HepG2 (cell line): ENCODE measurements at regions not wholly inside any gene's neighbourhood (a gene's known extent, or its start where the extent isn't known, plus 50 kb on each side); places are given as distances from the start of the nearest gene placed in this dataset.
A peak's percentile ranks its signal among the peaks of the same experiment; 100 is the strongest.

Experiments used
- ATRX ChIP-seq: sonication (generic); formaldehyde crosslinking; IDR thresholded peaks from 2 replicates; pipeline ENCODE4 v1.4.0; 2020; ENCODE audit warnings: missing genetic modification reagents, borderline replicate concordance
- CEBPB ChIP-seq: IDR thresholded peaks from 2 replicates; pipeline ENCODE4 v1.6.1; 2011; ENCODE audit warnings: low read depth, low read length, improper control_type of control experiment, borderline replicate concordance
- EZH2 ChIP-seq: conservative IDR thresholded peaks from 2 replicates; pipeline ENCODE4 v1.6.1; 2012; ENCODE audit warnings: mild to moderate bottlenecking, low read depth, low read length, moderate library complexity
- JUND ChIP-seq: sonication (generic); formaldehyde crosslinking; IDR thresholded peaks from 2 replicates; pipeline ENCODE4 v1.8.0; 2022; ENCODE audit warnings: mild to moderate bottlenecking, missing genetic modification reagents
- SOX5 ChIP-seq: IDR thresholded peaks from 2 replicates; pipeline ENCODE4 v1.6.1; 2016; ENCODE audit warnings: borderline replicate concordance
- ZNF501 ChIP-seq: sonication (generic); formaldehyde crosslinking; IDR thresholded peaks from 2 replicates; pipeline ENCODE4 v1.5.1; 2020; ENCODE audit warnings: mild to moderate bottlenecking, moderate library complexity, missing genetic modification reagents
- ZNF589 ChIP-seq: sonication (generic); formaldehyde crosslinking; conservative IDR thresholded peaks from 2 replicates; pipeline ENCODE4 v1.8.0; 2022; ENCODE audit warnings: mild to moderate bottlenecking, moderate library complexity, missing genetic modification reagents
- TF ChIP-seq, protein P1 (sequence below): sonication (generic); formaldehyde crosslinking; IDR thresholded peaks from 2 replicates; pipeline ENCODE4 v1.8.0; 2022; ENCODE audit warnings: missing genetic modification reagents, low read depth, mild to moderate bottlenecking, borderline replicate concordance
- TF ChIP-seq, protein P2 (sequence below): sonication (generic); formaldehyde crosslinking; IDR thresholded peaks from 2 replicates; pipeline ENCODE4 v1.5.0; 2020; ENCODE audit warnings: mild to moderate bottlenecking, missing genetic modification reagents, moderate library complexity
- TF ChIP-seq, protein P3 (sequence below): sonication (generic); formaldehyde crosslinking; IDR thresholded peaks from 2 replicates; pipeline ENCODE4 v1.8.1; 2022; ENCODE audit warnings: mild to moderate bottlenecking, missing genetic modification reagents
- TF ChIP-seq, protein P4 (sequence below): IDR thresholded peaks from 2 replicates; pipeline ENCODE4 v1.6.1; 2012; ENCODE audit warnings: low read length, improper control_type of control experiment
- TF ChIP-seq, protein P5 (sequence below): sonication (generic); formaldehyde crosslinking; IDR thresholded peaks from 2 replicates; pipeline ENCODE4 v1.5.0; 2020; ENCODE audit warnings: missing genetic modification reagents, mild to moderate bottlenecking, borderline replicate concordance
- TF ChIP-seq, protein P6 (sequence below): sonication (generic); formaldehyde crosslinking; IDR thresholded peaks from 2 replicates; pipeline ENCODE4 v1.5.0; 2020; ENCODE audit warnings: mild to moderate bottlenecking, missing genetic modification reagents, borderline replicate concordance

DNA sequence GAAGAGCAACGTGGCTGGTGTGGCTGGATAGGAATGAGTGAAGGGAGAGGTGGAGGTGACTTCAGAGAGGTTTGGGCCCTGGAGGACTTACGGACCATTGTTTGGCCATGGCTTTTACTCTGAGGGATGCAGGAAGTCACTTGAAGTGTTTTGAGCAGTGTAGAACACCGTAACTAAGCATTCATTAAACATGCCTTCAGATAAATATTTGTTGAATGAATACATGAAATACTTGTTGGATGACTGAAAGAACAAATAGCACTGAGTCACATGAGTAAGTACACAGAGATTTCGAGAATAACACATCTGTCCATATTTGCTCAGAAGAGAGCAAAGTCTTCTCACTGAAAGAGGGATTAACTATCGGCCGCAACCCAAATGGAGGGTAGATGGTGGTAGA lies 182.7 kb upstream of the SNX19 start:
- no peak for TF ChIP-seq ATRX (CRISPR knock-in tag)
- TF ChIP-seq EZH2, result no peak
- TF ChIP-seq, protein P1, sequence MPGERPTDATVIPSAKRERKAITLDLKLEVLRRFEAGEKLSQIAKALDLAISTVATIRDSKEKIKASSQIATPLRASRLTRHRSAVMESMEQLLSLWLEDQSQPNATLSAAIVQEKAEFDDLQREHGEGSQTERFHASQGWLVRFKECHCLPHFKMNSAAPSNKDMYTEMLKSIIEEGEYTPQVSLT (CRISPR knock-in tag), result no peak
- TF ChIP-seq, protein P2, sequence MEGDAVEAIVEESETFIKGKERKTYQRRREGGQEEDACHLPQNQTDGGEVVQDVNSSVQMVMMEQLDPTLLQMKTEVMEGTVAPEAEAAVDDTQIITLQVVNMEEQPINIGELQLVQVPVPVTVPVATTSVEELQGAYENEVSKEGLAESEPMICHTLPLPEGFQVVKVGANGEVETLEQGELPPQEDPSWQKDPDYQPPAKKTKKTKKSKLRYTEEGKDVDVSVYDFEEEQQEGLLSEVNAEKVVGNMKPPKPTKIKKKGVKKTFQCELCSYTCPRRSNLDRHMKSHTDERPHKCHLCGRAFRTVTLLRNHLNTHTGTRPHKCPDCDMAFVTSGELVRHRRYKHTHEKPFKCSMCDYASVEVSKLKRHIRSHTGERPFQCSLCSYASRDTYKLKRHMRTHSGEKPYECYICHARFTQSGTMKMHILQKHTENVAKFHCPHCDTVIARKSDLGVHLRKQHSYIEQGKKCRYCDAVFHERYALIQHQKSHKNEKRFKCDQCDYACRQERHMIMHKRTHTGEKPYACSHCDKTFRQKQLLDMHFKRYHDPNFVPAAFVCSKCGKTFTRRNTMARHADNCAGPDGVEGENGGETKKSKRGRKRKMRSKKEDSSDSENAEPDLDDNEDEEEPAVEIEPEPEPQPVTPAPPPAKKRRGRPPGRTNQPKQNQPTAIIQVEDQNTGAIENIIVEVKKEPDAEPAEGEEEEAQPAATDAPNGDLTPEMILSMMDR (CRISPR knock-in tag), result no peak
- no peak for TF ChIP-seq JUND (CRISPR knock-in tag)
- TF ChIP-seq, protein P3, sequence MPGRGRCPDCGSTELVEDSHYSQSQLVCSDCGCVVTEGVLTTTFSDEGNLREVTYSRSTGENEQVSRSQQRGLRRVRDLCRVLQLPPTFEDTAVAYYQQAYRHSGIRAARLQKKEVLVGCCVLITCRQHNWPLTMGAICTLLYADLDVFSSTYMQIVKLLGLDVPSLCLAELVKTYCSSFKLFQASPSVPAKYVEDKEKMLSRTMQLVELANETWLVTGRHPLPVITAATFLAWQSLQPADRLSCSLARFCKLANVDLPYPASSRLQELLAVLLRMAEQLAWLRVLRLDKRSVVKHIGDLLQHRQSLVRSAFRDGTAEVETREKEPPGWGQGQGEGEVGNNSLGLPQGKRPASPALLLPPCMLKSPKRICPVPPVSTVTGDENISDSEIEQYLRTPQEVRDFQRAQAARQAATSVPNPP, result no peak
- TF ChIP-seq, protein P4, sequence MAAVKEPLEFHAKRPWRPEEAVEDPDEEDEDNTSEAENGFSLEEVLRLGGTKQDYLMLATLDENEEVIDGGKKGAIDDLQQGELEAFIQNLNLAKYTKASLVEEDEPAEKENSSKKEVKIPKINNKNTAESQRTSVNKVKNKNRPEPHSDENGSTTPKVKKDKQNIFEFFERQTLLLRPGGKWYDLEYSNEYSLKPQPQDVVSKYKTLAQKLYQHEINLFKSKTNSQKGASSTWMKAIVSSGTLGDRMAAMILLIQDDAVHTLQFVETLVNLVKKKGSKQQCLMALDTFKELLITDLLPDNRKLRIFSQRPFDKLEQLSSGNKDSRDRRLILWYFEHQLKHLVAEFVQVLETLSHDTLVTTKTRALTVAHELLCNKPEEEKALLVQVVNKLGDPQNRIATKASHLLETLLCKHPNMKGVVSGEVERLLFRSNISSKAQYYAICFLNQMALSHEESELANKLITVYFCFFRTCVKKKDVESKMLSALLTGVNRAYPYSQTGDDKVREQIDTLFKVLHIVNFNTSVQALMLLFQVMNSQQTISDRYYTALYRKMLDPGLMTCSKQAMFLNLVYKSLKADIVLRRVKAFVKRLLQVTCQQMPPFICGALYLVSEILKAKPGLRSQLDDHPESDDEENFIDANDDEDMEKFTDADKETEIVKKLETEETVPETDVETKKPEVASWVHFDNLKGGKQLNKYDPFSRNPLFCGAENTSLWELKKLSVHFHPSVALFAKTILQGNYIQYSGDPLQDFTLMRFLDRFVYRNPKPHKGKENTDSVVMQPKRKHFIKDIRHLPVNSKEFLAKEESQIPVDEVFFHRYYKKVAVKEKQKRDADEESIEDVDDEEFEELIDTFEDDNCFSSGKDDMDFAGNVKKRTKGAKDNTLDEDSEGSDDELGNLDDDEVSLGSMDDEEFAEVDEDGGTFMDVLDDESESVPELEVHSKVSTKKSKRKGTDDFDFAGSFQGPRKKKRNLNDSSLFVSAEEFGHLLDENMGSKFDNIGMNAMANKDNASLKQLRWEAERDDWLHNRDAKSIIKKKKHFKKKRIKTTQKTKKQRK, result no peak
- TF ChIP-seq, protein P5, sequence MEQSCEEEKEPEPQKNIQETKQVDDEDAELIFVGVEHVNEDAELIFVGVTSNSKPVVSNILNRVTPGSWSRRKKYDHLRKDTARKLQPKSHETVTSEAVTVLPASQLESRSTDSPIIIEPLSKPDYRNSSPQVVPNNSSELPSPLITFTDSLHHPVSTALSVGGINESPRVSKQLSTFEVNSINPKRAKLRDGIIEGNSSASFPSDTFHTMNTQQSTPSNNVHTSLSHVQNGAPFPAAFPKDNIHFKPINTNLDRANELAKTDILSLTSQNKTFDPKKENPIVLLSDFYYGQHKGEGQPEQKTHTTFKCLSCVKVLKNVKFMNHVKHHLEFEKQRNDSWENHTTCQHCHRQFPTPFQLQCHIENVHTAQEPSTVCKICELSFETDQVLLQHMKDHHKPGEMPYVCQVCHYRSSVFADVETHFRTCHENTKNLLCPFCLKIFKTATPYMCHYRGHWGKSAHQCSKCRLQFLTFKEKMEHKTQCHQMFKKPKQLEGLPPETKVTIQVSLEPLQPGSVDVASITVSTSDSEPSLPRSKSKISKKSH (CRISPR knock-in tag), result no peak
- TF ChIP-seq CEBPB, result no peak
- no peak for TF ChIP-seq ZNF501 (CRISPR knock-in tag)
- peak; percentile 63; the same call in 1 of the 2 replicates for TF ChIP-seq SOX5 (CRISPR knock-in tag)
- TF ChIP-seq, protein P6, sequence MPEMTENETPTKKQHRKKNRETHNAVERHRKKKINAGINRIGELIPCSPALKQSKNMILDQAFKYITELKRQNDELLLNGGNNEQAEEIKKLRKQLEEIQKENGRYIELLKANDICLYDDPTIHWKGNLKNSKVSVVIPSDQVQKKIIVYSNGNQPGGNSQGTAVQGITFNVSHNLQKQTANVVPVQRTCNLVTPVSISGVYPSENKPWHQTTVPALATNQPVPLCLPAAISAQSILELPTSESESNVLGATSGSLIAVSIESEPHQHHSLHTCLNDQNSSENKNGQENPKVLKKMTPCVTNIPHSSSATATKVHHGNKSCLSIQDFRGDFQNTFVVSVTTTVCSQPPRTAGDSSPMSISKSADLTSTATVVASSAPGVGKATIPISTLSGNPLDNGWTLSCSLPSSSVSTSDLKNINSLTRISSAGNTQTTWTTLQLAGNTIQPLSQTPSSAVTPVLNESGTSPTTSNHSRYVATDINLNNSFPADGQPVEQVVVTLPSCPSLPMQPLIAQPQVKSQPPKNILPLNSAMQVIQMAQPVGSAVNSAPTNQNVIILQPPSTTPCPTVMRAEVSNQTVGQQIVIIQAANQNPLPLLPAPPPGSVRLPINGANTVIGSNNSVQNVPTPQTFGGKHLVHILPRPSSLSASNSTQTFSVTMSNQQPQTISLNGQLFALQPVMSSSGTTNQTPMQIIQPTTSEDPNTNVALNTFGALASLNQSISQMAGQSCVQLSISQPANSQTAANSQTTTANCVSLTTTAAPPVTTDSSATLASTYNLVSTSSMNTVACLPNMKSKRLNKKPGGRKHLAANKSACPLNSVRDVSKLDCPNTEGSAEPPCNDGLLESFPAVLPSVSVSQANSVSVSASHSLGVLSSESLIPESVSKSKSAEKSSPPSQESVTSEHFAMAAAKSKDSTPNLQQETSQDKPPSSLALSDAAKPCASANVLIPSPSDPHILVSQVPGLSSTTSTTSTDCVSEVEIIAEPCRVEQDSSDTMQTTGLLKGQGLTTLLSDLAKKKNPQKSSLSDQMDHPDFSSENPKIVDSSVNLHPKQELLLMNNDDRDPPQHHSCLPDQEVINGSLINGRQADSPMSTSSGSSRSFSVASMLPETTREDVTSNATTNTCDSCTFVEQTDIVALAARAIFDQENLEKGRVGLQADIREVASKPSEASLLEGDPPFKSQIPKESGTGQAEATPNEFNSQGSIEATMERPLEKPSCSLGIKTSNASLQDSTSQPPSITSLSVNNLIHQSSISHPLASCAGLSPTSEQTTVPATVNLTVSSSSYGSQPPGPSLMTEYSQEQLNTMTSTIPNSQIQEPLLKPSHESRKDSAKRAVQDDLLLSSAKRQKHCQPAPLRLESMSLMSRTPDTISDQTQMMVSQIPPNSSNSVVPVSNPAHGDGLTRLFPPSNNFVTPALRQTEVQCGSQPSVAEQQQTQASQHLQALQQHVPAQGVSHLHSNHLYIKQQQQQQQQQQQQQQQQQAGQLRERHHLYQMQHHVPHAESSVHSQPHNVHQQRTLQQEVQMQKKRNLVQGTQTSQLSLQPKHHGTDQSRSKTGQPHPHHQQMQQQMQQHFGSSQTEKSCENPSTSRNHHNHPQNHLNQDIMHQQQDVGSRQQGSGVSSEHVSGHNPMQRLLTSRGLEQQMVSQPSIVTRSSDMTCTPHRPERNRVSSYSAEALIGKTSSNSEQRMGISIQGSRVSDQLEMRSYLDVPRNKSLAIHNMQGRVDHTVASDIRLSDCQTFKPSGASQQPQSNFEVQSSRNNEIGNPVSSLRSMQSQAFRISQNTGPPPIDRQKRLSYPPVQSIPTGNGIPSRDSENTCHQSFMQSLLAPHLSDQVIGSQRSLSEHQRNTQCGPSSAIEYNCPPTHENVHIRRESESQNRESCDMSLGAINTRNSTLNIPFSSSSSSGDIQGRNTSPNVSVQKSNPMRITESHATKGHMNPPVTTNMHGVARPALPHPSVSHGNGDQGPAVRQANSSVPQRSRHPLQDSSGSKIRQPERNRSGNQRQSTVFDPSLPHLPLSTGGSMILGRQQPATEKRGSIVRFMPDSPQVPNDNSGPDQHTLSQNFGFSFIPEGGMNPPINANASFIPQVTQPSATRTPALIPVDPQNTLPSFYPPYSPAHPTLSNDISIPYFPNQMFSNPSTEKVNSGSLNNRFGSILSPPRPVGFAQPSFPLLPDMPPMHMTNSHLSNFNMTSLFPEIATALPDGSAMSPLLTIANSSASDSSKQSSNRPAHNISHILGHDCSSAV (CRISPR knock-in tag), result no peak
- no peak for TF ChIP-seq ZNF589 (CRISPR knock-in tag)
